ENCODE measurements at regions not wholly inside any gene's neighbourhood (a gene's known extent, or its start where the extent isn't known, plus 50 kb on each side); places are given as distances from the start of the nearest gene placed in this dataset.

- Histone ChIP-seq H3K4me3 (no peak overlapping the region), H3K4me1 (replicated peaks) (no peaks in the 10 kb centered on the region), H3K27ac (no peak overlapping the region), H3K9me3 (no peaks in the 10 kb centered on the region), H3K27me3 (replicated peaks; ENCODE audit: insufficient read depth) (no peaks in the 10 kb centered on the region), H3K36me3 (no peaks in the 10 kb centered on the region)
- intact Hi-C loops (cut with DNase I) = no loop called here
- WGBS = 73% methylated on average over 4 of the region's 4 CpGs
- TF ChIP-seq CTCF (IDR thresholded peaks at IDR 0.05) (no peak), POLR2AphosphoS5 (IDR thresholded peaks at IDR 0.05) (no peak), POLR2A (IDR thresholded peaks at IDR 0.05) (no peak)
- DNase-seq (ENCODE audit: low spot score) = no peak
Measured at GRCh38 chr15:63434576-63435186, 53.0 kb upstream of the CA12 start.

GRCh38 chr15:63435204-63435820, 53.7 kb upstream of the CA12 start:
- H3K27me3 ChIP-seq (replicated peaks; ENCODE audit: insufficient read depth) = no peaks in the 10 kb centered on the region
- no peak for DNase-seq (ENCODE audit: low spot score)
- H3K27ac ChIP-seq = no peak overlapping the region
- intact Hi-C loops (cut with DNase I) = no loop called here
- 95% methylated on average over 9 of the region's 9 CpGs for WGBS
- H3K36me3 ChIP-seq = no peaks in the 10 kb centered on the region
- no peak overlapping the region for H3K4me3 ChIP-seq
- no peaks in the 10 kb centered on the region for H3K9me3 ChIP-seq
- H3K4me1 ChIP-seq (replicated peaks) = no peaks in the 10 kb centered on the region
- TF ChIP-seq POLR2AphosphoS5 (IDR thresholded peaks at IDR 0.05) (no peak), CTCF (IDR thresholded peaks at IDR 0.05) (no peak), POLR2A (IDR thresholded peaks at IDR 0.05) (no peak)

GRCh38 chr15:63436341-63436740, 54.7 kb upstream of the CA12 start:
- Histone ChIP-seq H3K9me3 (no peaks in the 10 kb centered on the region), H3K27me3 (replicated peaks; ENCODE audit: insufficient read depth) (no peaks in the 10 kb centered on the region), H3K27ac (peak overlapping the region; percentile 21 to 59), H3K36me3 (no peaks in the 10 kb centered on the region), H3K4me3 (no peak overlapping the region), H3K4me1 (replicated peaks) (no peaks in the 10 kb centered on the region)
- 89% methylated on average over 2 of the region's 2 CpGs for WGBS
- no peak for DNase-seq (ENCODE audit: low spot score)
- intact Hi-C loops (cut with DNase I) = no loop called here
- TF ChIP-seq CTCF (IDR thresholded peaks at IDR 0.05) (no peak), POLR2AphosphoS5 (IDR thresholded peaks at IDR 0.05) (no peak)

- Histone ChIP-seq H3K27ac (peak overlapping the region; percentile 21 to 59), H3K36me3 (no peaks in the 10 kb centered on the region), H3K4me3 (no peak overlapping the region), H3K4me1 (replicated peaks) (no peaks in the 10 kb centered on the region), H3K9me3 (no peaks in the 10 kb centered on the region), H3K27me3 (replicated peaks; ENCODE audit: insufficient read depth) (no peaks in the 10 kb centered on the region)
- no peak for TF ChIP-seq POLR2AphosphoS5 (IDR thresholded peaks at IDR 0.05)
- 7% methylated on average over 3 of the region's 3 CpGs for WGBS
- DNase-seq (ENCODE audit: low spot score) = peak; percentile 81
- intact Hi-C loops (cut with DNase I) = no loop called here
Measured at GRCh38 chr15:63436872-63437375, 55.3 kb upstream of the CA12 start.

GRCh38 chr15:63439536-63440264, 58.1 kb upstream of the CA12 start:
- H3K9me3 ChIP-seq = no peaks in the 10 kb centered on the region
- H3K4me1 ChIP-seq (replicated peaks) = no peaks in the 10 kb centered on the region
- H3K36me3 ChIP-seq = no peaks in the 10 kb centered on the region
- H3K27ac ChIP-seq = no peak overlapping the region
- no peak for TF ChIP-seq POLR2A (IDR thresholded peaks at IDR 0.05)
- TF ChIP-seq POLR2AphosphoS5 (IDR thresholded peaks at IDR 0.05) = no peak
- no peak for TF ChIP-seq CTCF (IDR thresholded peaks at IDR 0.05)
- 53% methylated on average over 7 of the region's 7 CpGs for WGBS
- no peak for DNase-seq (ENCODE audit: low spot score)
- intact Hi-C loops (cut with DNase I) = no loop called here
- H3K4me3 ChIP-seq = no peak overlapping the region
- H3K27me3 ChIP-seq (replicated peaks; ENCODE audit: insufficient read depth) = no peaks in the 10 kb centered on the region
